Heart right ventricle (tissue), 16 donors: ENCODE measurements at regions not wholly inside any gene's neighbourhood (a gene's known extent, or its start where the extent isn't known, plus 50 kb on each side); places are given as distances from the start of the nearest gene placed in this dataset.

ENCODE experiments used
- ATAC-seq, 8 donors: fragments of 200-7000 bp; cut with Tn5 transposase; one replicate each; pipeline ENCODE4 v1.9.1; 2020; ENCODE audit warnings: mild to moderate bottlenecking in 8 of 8, moderate library complexity in 8 of 8, moderate number of reproducible peaks in 1 of 8
- DNase-seq, 2 donors: peaks; one replicate each; pipeline ENCODE4 v3.0.0-alpha.2; 2020
- H3K27ac ChIP-seq, 10 donors: fragments of 200-600 bp; sonication (generic) in 2 of 10; one replicate each; pipeline versions ENCODE4 v1.5.0 to v1.8.0; 2020 to 2022; ENCODE audit warnings: mild to moderate bottlenecking in 3 of 10
- H3K27me3 ChIP-seq, 7 donors: fragments of 200-600 bp; one replicate each; pipeline ENCODE4 v1.8.0; 2021 to 2022; ENCODE audit warnings: mild to moderate bottlenecking in 2 of 7
- H3K36me3 ChIP-seq, 9 donors: fragments of 200-600 bp; sonication (generic) in 1 of 9; one replicate each; pipeline versions ENCODE4 v1.5.0 to v1.8.0; 2020 to 2022; ENCODE audit warnings: mild to moderate bottlenecking in 2 of 9
- H3K4me1 ChIP-seq, 9 donors: fragments of 200-600 bp; sonication (generic) in 1 of 9; one replicate each; pipeline versions ENCODE4 v1.5.0 to v1.8.0; 2020 to 2022; ENCODE audit warnings: mild to moderate bottlenecking in 4 of 9
- H3K4me3 ChIP-seq, 10 donors: fragments of 200-600 bp; sonication (generic) in 2 of 10; one replicate each; pipeline versions ENCODE4 v1.5.0 to v1.8.0; 2020 to 2022; ENCODE audit warnings: mild to moderate bottlenecking in 7 of 10, moderate library complexity in 2 of 10
- H3K9me3 ChIP-seq, 11 donors: fragments of 200-600 bp in 10 of 11; sonication (generic) in 2 of 11; one replicate each; pipeline versions ENCODE4 v1.5.0 to v1.8.0; 2013 to 2022; ENCODE audit warnings: mild to moderate bottlenecking in 2 of 11, control low read depth in 1 of 11, moderate library complexity in 1 of 11
- WGBS, 2 donors: extraction: QIAGEN DNeasy Blood & Tissue Kit; methylation state at CpG; one replicate each; pipeline ENCODE4 v1.1.7; 2013; ENCODE audit warnings: inconsistent platforms in 1 of 2; 5-methylcytosine and 5-hydroxymethylcytosine counted together
- intact Hi-C, 10 donors: fragments of 100-400 bp; cut with DNase I; formaldehyde crosslinking; loops; one replicate each; pipeline versions ENCODE4 v1.11.1 to v1.14.2; 2022
- TF ChIP-seq, protein P1 (sequence below), 9 donors: fragments of 200-600 bp; sonication (generic) in 2 of 9; IDR thresholded peaks; one replicate each; pipeline versions ENCODE4 v1.5.0 to v1.8.0; 2021 to 2022; ENCODE audit warnings: antibody characterized with exemption in 9 of 9, mild to moderate bottlenecking in 5 of 9, moderate library complexity in 1 of 9
- donor health status: Arrhythmogenic right ventricular cardiomyopathy.
- donor health status: ischemic (EF 13 %, LVEDD 7.1; RV severe dilation, severe dysfunction).
- donor health status: healthy with polysubstance abuse.
- donor health status: DM: no; HTN: yes; CAD: no.
- donor health status: DM: no; HTN: no; CAD: no.
- donor health status: ischemic (EF 25% LVEDD 6.9; RV normal size, moderate dysfunction).
- donor health status: ischemic (EF 25% LVEDD 5.7; RV mildly dilated, moderate dysfunction).
- donor health status: healthy.
- donor health status: DM: yes; HTN: yes; CAD: no.
- donor health status: Ischemic cardiomyopathy.
- donor health status: ischemic (EF 35%, LVEDD 5.7; RV mildly dilated, moderate dysfunction).
- donor health status: nonischemic (EF 11% LVEDD 7.7; RV severe dilation, severe dysfunction).
- donor health status: DM: yes; HTN: yes; CAD: no.
- donor health status: PGD.
- donor health status: ischemic (EF 29% LVEDD 5.4; RV normal size, mild dysfunction).
- donor health status: nonischemic (EF 23%, LVEDD 6.1; RV moderate dilation, normal function).

DNA sequence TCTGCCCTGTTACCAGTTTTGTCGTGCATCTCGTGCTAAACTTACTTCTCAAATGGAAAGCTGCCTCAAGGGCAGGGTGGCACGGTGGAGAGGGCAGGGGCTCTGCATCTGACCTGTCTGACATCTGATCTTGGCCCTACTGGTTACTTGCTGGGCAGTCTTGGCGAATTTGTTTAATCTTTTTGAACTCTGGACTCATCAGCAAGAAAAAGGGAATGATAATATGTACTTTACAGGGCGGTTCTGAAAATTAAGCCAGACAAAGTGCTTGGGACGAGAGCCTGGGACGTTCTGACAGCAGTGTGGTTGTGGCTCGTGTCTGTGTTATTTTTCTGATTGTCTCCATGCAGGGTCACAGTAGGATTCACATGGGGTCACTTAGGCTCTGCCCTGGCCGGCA is 659.3 kb downstream of the VRK1 start:
- Histone ChIP-seq H3K4me3 (no peak overlapping the region), H3K9me3 (peaks cover 0 to 5% (median 0%) of the 10 kb centered on the region in 11 donors), H3K27me3 (peaks cover 0 to 68% (median 32%) of the 10 kb centered on the region in 7 donors), H3K27ac (peak overlapping the region in 1 of 10 donors; percentile 78), H3K4me1 (peaks cover 0 to 16% (median 0%) of the 10 kb centered on the region in 9 donors), H3K36me3 (no peaks in the 10 kb centered on the region)
- DNase-seq (no peak), ATAC-seq (no peak)
- TF ChIP-seq, protein P1, sequence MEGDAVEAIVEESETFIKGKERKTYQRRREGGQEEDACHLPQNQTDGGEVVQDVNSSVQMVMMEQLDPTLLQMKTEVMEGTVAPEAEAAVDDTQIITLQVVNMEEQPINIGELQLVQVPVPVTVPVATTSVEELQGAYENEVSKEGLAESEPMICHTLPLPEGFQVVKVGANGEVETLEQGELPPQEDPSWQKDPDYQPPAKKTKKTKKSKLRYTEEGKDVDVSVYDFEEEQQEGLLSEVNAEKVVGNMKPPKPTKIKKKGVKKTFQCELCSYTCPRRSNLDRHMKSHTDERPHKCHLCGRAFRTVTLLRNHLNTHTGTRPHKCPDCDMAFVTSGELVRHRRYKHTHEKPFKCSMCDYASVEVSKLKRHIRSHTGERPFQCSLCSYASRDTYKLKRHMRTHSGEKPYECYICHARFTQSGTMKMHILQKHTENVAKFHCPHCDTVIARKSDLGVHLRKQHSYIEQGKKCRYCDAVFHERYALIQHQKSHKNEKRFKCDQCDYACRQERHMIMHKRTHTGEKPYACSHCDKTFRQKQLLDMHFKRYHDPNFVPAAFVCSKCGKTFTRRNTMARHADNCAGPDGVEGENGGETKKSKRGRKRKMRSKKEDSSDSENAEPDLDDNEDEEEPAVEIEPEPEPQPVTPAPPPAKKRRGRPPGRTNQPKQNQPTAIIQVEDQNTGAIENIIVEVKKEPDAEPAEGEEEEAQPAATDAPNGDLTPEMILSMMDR (IDR thresholded peaks at IDR 0.05), result no peak
- intact Hi-C loops, result no loop called here
- 65 to 66% methylated on average over 9 of the region's 9 CpGs for WGBS, 2 donors

DNA sequence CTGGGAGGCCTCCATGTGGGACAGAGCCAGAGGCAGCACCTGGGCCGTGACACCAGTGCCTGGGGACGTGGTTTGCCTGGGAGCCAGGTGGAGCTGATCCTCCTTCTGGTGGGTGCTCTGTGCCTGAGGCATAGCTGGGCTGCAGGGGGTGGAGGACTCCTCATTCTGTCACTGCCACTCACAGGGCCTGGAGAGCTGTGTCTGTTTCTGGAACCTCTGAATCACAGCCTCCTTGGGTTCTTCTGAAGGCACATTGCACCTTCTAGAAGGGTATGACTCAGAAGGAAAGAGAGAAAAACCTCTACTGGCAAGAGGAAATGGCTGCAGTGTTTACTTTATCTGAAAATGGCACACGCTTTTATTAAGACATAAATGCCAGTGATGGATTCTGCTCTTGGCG is 659.8 kb downstream of the VRK1 start:
- DNase-seq (no peak), ATAC-seq (peak in 1 of 8 donors; percentile 17)
- TF ChIP-seq, protein P1 (IDR thresholded peaks at IDR 0.05), result no peak
- intact Hi-C loops, result no loop called here
- Histone ChIP-seq H3K9me3 (peaks cover 0 to 10% (median 0%) of the 10 kb centered on the region in 11 donors), H3K27me3 (peaks cover 0 to 71% (median 32%) of the 10 kb centered on the region in 7 donors), H3K4me3 (no peak overlapping the region), H3K27ac (peak overlapping the region in 1 of 10 donors; percentile 78), H3K4me1 (peaks cover 0 to 16% (median 0%) of the 10 kb centered on the region in 9 donors), H3K36me3 (no peaks in the 10 kb centered on the region)
- WGBS, 2 donors, result 54 to 63% methylated on average over 4 of the region's 4 CpGs

DNA sequence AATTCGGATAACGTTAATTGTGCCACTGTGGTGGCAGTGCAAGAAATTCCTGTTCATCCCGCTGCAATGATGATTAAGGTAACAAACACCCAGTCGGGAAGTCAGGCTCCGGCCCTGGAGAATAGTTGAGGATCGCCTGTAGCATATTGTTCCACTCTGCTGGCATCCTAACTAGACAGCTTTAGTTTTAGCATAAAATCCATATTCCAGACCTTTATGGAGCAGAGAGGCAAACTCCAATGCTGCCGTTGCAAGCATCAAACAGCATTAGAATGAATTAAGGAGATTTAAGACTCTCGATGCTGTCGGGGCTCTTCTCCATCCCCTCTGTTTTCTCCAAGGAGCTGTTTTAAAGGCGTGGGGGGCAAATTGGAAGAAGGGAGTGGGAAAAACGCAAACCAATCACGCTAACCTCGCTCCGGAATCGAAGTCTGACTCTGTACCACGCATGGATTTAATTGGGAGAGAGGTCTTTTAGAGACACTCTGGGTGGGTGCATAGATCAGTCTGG is 660.4 kb downstream of the VRK1 start:
- no peak overlapping the region for H3K4me3 ChIP-seq
- intact Hi-C loops, result no loop called here
- H3K4me1 ChIP-seq, result peaks cover 0 to 16% (median 0%) of the 10 kb centered on the region in 9 donors
- peaks cover 0 to 77% (median 32%) of the 10 kb centered on the region in 7 donors for H3K27me3 ChIP-seq
- H3K27ac ChIP-seq, result peak overlapping the region in 1 of 10 donors; percentile 78
- peaks cover 0 to 17% (median 0%) of the 10 kb centered on the region in 11 donors for H3K9me3 ChIP-seq
- TF ChIP-seq, protein P1 (IDR thresholded peaks at IDR 0.05), result no peak
- 74 to 79% methylated on average over 16 of the region's 16 CpGs for WGBS, 2 donors
- ATAC-seq (no peak), DNase-seq (no peak)
- no peaks in the 10 kb centered on the region for H3K36me3 ChIP-seq

DNA sequence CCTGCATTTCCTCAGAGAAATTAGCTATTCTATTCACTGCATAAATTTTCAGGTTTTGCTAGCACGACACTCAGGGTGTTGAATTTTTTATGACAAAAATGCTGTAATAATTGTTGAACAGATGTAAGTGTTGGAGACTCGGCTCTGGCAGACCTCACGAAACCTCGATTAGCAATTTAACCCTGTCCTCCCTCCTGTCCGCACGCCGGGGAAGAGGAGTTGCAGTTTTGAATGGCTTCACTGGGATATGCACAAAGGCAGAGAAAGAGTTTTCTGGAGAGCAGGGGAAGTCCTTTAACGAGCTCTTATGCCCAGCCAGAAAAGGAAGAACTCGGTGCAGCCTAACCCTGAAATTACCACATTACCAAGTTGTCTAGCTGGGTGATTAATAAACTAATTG is 661.1 kb downstream of the VRK1 start:
- H3K27me3 ChIP-seq, result peaks cover 0 to 76% (median 32%) of the 10 kb centered on the region in 7 donors
- peak overlapping the region in 1 of 10 donors; percentile 78 for H3K27ac ChIP-seq
- intact Hi-C loops, result no loop called here
- TF ChIP-seq, protein P1 (IDR thresholded peaks at IDR 0.05), result no peak
- H3K36me3 ChIP-seq, result no peaks in the 10 kb centered on the region
- WGBS, 2 donors, result 19 to 29% methylated on average over 9 of the region's 9 CpGs
- peaks cover 0 to 16% (median 0%) of the 10 kb centered on the region in 9 donors for H3K4me1 ChIP-seq
- no peak for DNase-seq
- no peak for ATAC-seq
- peak overlapping the region in 7 of 10 donors; percentile 11 to 49 (median 34) for H3K4me3 ChIP-seq
- H3K9me3 ChIP-seq, result peaks cover 0 to 21% (median 0%) of the 10 kb centered on the region in 11 donors
